Central memory CD8-positive, alpha-beta T cell (primary cell): ENCODE measurements at regions not wholly inside any gene's neighbourhood (a gene's known extent, or its start where the extent isn't known, plus 50 kb on each side); places are given as distances from the start of the nearest gene placed in this dataset.
"Not testable (repeated sequence)": the region's sequence is repeated elsewhere in the genome, so short reads cannot be mapped to it uniquely, and the experiment has no call there.

Experiments used
- ATAC-seq: fragments of 150-1000 bp; cut with Tn5 transposase; replicated peaks from 2 replicates; pipeline ENCODE4 v1.10.0; 2022; ENCODE audit warnings: mild to moderate bottlenecking, moderate FRiP score, moderate number of reproducible peaks; ENCODE audit not compliant: poor library complexity, severe bottlenecking; ENCODE audit errors: extremely low read depth
- DNase-seq, 2 donors: peaks; one replicate each; pipeline ENCODE4 v3.0.0; 2021; ENCODE audit warnings: low spot score in 2 of 2
- H3K27ac Mint-ChIP-seq: one replicate; pipeline ENCODE4 v1.8.0; 2022; ENCODE audit warnings: low read depth, mild to moderate bottlenecking, moderate library complexity, mixed read lengths
- H3K27me3 Mint-ChIP-seq: one replicate; pipeline ENCODE4 v1.8.0; 2022; ENCODE audit warnings: mixed read lengths
- H3K36me3 Mint-ChIP-seq: one replicate; pipeline ENCODE4 v1.8.0; 2022; ENCODE audit warnings: mild to moderate bottlenecking, moderate library complexity, mixed read lengths; ENCODE audit not compliant: insufficient read depth
- H3K4me1 Mint-ChIP-seq: one replicate; pipeline ENCODE4 v1.8.0; 2022; ENCODE audit warnings: mixed read lengths
- H3K4me3 Mint-ChIP-seq: one replicate; pipeline ENCODE4 v1.8.0; 2022; ENCODE audit warnings: mild to moderate bottlenecking, moderate library complexity, mixed read lengths
- H3K9me3 Mint-ChIP-seq: one replicate; pipeline ENCODE4 v1.8.0; 2022; ENCODE audit warnings: mixed read lengths

GRCh38 chr1:187946661-187947060 is 1117.9 kb downstream of the PLA2G4A start:
- H3K36me3 Mint-ChIP-seq, H3K4me1 Mint-ChIP-seq, H3K4me3 Mint-ChIP-seq, H3K27me3 Mint-ChIP-seq, H3K27ac Mint-ChIP-seq, DNase-seq, ATAC-seq: not testable (repeated sequence)
- H3K9me3 Mint-ChIP-seq: peaks cover 22% of the 10 kb centered on the region

- no peaks in the 10 kb centered on the region for H3K4me1 Mint-ChIP-seq
- H3K27ac Mint-ChIP-seq: no peak overlapping the region
- H3K36me3 Mint-ChIP-seq: no peaks in the 10 kb centered on the region
- DNase-seq (no peak), ATAC-seq (no peak)
- no peaks in the 10 kb centered on the region for H3K27me3 Mint-ChIP-seq
- peaks cover 22% of the 10 kb centered on the region for H3K9me3 Mint-ChIP-seq
- H3K4me3 Mint-ChIP-seq: no peak overlapping the region
These were observed 1118.6 kb downstream of the PLA2G4A start for GRCh38 chr1:187947359-187947758.

- Mint-ChIP-seq H3K27ac (no peak overlapping the region), H3K9me3 (peaks cover 22% of the 10 kb centered on the region), H3K27me3 (no peaks in the 10 kb centered on the region), H3K4me1 (no peaks in the 10 kb centered on the region), H3K4me3 (no peak overlapping the region), H3K36me3 (no peaks in the 10 kb centered on the region)
- DNase-seq: no peak
- ATAC-seq: no peak
These were observed 1119.5 kb downstream of the PLA2G4A start for GRCh38 chr1:187948170-187948794.

GRCh38 chr1:187949567-187949966 is 1120.8 kb downstream of the PLA2G4A start:
- DNase-seq: no peak
- Mint-ChIP-seq H3K4me3 (no peak overlapping the region), H3K9me3 (peaks cover 22% of the 10 kb centered on the region), H3K27me3 (no peaks in the 10 kb centered on the region), H3K36me3 (no peaks in the 10 kb centered on the region), H3K27ac (no peak overlapping the region), H3K4me1 (no peaks in the 10 kb centered on the region)
- no peak for ATAC-seq

- DNase-seq (no peak), ATAC-seq (no peak)
- no peak overlapping the region for H3K27ac Mint-ChIP-seq
- no peaks in the 10 kb centered on the region for H3K4me1 Mint-ChIP-seq
- no peak overlapping the region for H3K4me3 Mint-ChIP-seq
- peaks cover 9% of the 10 kb centered on the region for H3K9me3 Mint-ChIP-seq
- H3K36me3 Mint-ChIP-seq: no peaks in the 10 kb centered on the region
- no peaks in the 10 kb centered on the region for H3K27me3 Mint-ChIP-seq
These were observed 1123.1 kb downstream of the PLA2G4A start for GRCh38 chr1:187951817-187952216.

- Mint-ChIP-seq H3K4me3 (no peak overlapping the region), H3K9me3 (peaks cover 6% of the 10 kb centered on the region), H3K36me3 (no peaks in the 10 kb centered on the region), H3K4me1 (no peaks in the 10 kb centered on the region), H3K27me3 (no peaks in the 10 kb centered on the region), H3K27ac (no peak overlapping the region)
- no peak for ATAC-seq
- DNase-seq: no peak
These were observed 1123.7 kb downstream of the PLA2G4A start for GRCh38 chr1:187952446-187952845.

- Mint-ChIP-seq H3K4me1 (no peaks in the 10 kb centered on the region), H3K27me3 (no peaks in the 10 kb centered on the region), H3K36me3 (peaks cover 2% of the 10 kb centered on the region), H3K27ac (no peak overlapping the region), H3K9me3 (peaks cover 12% of the 10 kb centered on the region), H3K4me3 (no peak overlapping the region)
- ATAC-seq: no peak
- no peak for DNase-seq
These were observed 1128.2 kb downstream of the PLA2G4A start for GRCh38 chr1:187956975-187957374.

DNA sequence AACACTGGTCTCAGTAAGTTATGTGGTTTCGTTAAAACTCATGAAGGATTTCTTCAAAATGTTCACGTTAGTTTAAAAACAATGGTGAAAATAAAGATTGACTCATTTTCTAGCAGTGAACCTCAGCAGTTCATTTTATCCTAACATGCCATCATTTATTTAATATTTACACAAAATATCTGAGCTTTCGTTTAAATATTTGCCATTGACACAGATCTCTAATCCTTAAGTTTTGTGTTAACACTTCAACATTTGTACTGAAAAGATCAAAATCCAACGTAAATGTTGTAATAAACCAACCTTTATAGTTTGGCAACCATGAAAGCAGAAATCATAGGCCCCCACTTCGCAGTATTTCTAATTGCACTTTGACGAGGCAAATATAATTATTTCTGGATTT is 1129.5 kb downstream of the PLA2G4A start:
- Mint-ChIP-seq H3K27me3 (no peaks in the 10 kb centered on the region), H3K4me1 (no peaks in the 10 kb centered on the region), H3K4me3 (no peak overlapping the region), H3K9me3 (peaks cover 12% of the 10 kb centered on the region), H3K27ac (no peak overlapping the region), H3K36me3 (peaks cover 2% of the 10 kb centered on the region)
- DNase-seq (no peak), ATAC-seq (no peak)

- peaks cover 19% of the 10 kb centered on the region for H3K9me3 Mint-ChIP-seq
- no peak for DNase-seq
- peaks cover 2% of the 10 kb centered on the region for H3K36me3 Mint-ChIP-seq
- H3K4me3 Mint-ChIP-seq: no peak overlapping the region
- no peaks in the 10 kb centered on the region for H3K4me1 Mint-ChIP-seq
- no peak overlapping the region for H3K27ac Mint-ChIP-seq
- no peak for ATAC-seq
- no peaks in the 10 kb centered on the region for H3K27me3 Mint-ChIP-seq
These were observed 1130.3 kb downstream of the PLA2G4A start for GRCh38 chr1:187959062-187959461.

DNA sequence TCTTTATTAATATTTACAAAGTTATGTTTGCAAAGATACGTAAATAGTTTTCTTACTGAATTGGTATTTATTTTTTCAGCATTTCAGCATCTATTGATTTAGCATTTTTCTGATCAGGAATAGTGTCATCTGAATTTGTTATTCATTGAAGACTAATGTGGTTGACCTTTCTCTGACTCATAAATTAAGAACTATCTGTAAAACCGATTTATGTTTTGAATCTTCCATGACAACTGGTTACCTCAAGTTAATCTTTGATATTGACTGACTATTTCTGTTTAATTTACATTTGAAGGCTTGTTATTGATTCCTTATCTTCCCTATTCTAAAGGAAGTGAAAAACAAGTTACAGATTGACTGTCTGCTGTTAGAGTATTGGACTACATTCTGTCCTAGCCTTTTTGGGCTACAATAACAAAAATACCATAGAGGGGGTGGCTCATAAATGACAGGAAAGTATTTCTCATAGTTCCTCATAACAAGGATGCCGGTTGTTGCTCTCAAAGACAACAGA is 1131.4 kb downstream of the PLA2G4A start:
- H3K4me3 Mint-ChIP-seq: no peak overlapping the region
- DNase-seq (no peak), ATAC-seq (no peak)
- H3K27me3 Mint-ChIP-seq: no peaks in the 10 kb centered on the region
- H3K4me1 Mint-ChIP-seq: no peaks in the 10 kb centered on the region
- peaks cover 2% of the 10 kb centered on the region for H3K36me3 Mint-ChIP-seq
- H3K9me3 Mint-ChIP-seq: peaks cover 19% of the 10 kb centered on the region
- H3K27ac Mint-ChIP-seq: no peak overlapping the region

GRCh38 chr1:187961895-187962294 is 1133.1 kb downstream of the PLA2G4A start:
- H3K27me3 Mint-ChIP-seq: no peaks in the 10 kb centered on the region
- H3K4me3 Mint-ChIP-seq: no peak overlapping the region
- peaks cover 2% of the 10 kb centered on the region for H3K36me3 Mint-ChIP-seq
- no peak for DNase-seq
- peaks cover 19% of the 10 kb centered on the region for H3K9me3 Mint-ChIP-seq
- H3K4me1 Mint-ChIP-seq: no peaks in the 10 kb centered on the region
- H3K27ac Mint-ChIP-seq: no peak overlapping the region
- ATAC-seq: no peak

DNA sequence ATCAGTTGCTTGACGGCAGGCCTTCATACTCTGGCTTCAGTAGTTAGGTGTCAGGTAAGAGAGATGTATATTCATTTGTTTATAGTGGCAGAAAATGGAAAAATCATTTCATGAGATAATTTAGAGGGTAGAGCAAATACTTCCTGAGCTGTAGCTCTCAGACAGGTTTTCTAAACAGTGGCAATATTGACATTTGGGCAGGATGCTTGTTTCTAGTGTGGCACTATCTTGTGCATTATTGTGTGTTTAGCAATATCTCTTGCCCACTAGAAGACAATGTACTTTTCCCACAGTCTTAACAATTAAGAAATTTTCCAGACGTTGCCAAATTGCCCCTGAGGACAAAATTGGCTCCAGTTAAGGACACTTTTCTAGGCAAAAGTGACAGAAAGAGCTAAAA is 1143.1 kb downstream of the PLA2G4A start:
- H3K4me1 Mint-ChIP-seq: no peaks in the 10 kb centered on the region
- H3K27ac Mint-ChIP-seq: no peak overlapping the region
- DNase-seq (no peak), ATAC-seq (no peak)
- no peak overlapping the region for H3K4me3 Mint-ChIP-seq
- no peaks in the 10 kb centered on the region for H3K36me3 Mint-ChIP-seq
- no peaks in the 10 kb centered on the region for H3K27me3 Mint-ChIP-seq
- peaks cover 26% of the 10 kb centered on the region for H3K9me3 Mint-ChIP-seq

- Mint-ChIP-seq H3K27me3 (no peaks in the 10 kb centered on the region), H3K4me1 (no peaks in the 10 kb centered on the region), H3K4me3 (no peak overlapping the region), H3K9me3 (peaks cover 36% of the 10 kb centered on the region), H3K36me3 (no peaks in the 10 kb centered on the region), H3K27ac (no peak overlapping the region)
- no peak for ATAC-seq
- no peak for DNase-seq
These were observed 1148.5 kb downstream of the PLA2G4A start for GRCh38 chr1:187977298-187977697.
